ENCODE measurements at regions not wholly inside any gene's neighbourhood (a gene's known extent, or its start where the extent isn't known, plus 50 kb on each side); places are given as distances from the start of the nearest gene placed in this dataset.

GRCh38 chr13:72004246-72004645 lies 137.2 kb upstream of the DACH1 start:
- DNase-seq (ENCODE audit: low read depth in 2 of 2) = no peak

- no peak for DNase-seq (ENCODE audit: low read depth in 2 of 2)
Measured at GRCh38 chr13:71998223-71998622, 131.2 kb upstream of the DACH1 start.

GRCh38 chr13:71979616-71980015 lies 112.6 kb upstream of the DACH1 start:
- DNase-seq (ENCODE audit: low read depth in 2 of 2) = no peak

GRCh38 chr13:71977028-71977427 lies 110.0 kb upstream of the DACH1 start:
- no peak for DNase-seq (ENCODE audit: low read depth in 2 of 2)

GRCh38 chr13:71967990-71968389 lies 101.0 kb upstream of the DACH1 start:
- DNase-seq (ENCODE audit: low read depth in 2 of 2) = no peak

- DNase-seq (ENCODE audit: low read depth in 2 of 2) = no peak
Measured at GRCh38 chr13:71964491-71965100, 97.6 kb upstream of the DACH1 start.

- DNase-seq (ENCODE audit: low read depth in 2 of 2) = no peak
Measured at GRCh38 chr13:71962735-71963134, 95.7 kb upstream of the DACH1 start.

- DNase-seq (ENCODE audit: low read depth in 2 of 2) = no peak
Measured at GRCh38 chr13:71962126-71962525, 95.1 kb upstream of the DACH1 start.

GRCh38 chr13:71949441-71949840 lies 82.4 kb upstream of the DACH1 start:
- no peak for DNase-seq (ENCODE audit: low read depth in 2 of 2)

GRCh38 chr13:71939186-71939585 lies 72.2 kb upstream of the DACH1 start:
- no peak for DNase-seq (ENCODE audit: low read depth in 2 of 2)

- no peak for DNase-seq (ENCODE audit: low read depth in 2 of 2)
Measured at GRCh38 chr13:71935166-71935840, 68.3 kb upstream of the DACH1 start.

- no peak for DNase-seq (ENCODE audit: low read depth in 2 of 2)
Measured at GRCh38 chr13:71924931-71925330, 57.9 kb upstream of the DACH1 start.

GRCh38 chr13:71922194-71922593 lies 55.2 kb upstream of the DACH1 start:
- DNase-seq (ENCODE audit: low read depth in 2 of 2) = peak; percentile 25 to 34

Data from fibroblast of skin of left quadriceps (primary cell).